Lower lobe of right lung (tissue), 2 donors: ENCODE measurements at regions not wholly inside any gene's neighbourhood (a gene's known extent, or its start where the extent isn't known, plus 50 kb on each side); places are given as distances from the start of the nearest gene placed in this dataset.

ENCODE experiments used
- ATAC-seq, 2 donors: fragments of 200-7000 bp; cut with Tn5 transposase; one replicate each; pipeline ENCODE4 v1.9.1; 2020 to 2022; ENCODE audit warnings: mild to moderate bottlenecking in 2 of 2, moderate library complexity in 2 of 2
- DNase-seq: peaks from one replicate; pipeline ENCODE4 v3.0.0-alpha.2; 2020
- H3K27ac ChIP-seq: fragments of 200-600 bp; one replicate; pipeline ENCODE4 v1.8.0; 2022
- H3K27me3 ChIP-seq: fragments of 200-600 bp; one replicate; pipeline ENCODE4 v1.8.0; 2022; ENCODE audit warnings: low read depth
- H3K36me3 ChIP-seq: fragments of 200-600 bp; one replicate; pipeline ENCODE4 v1.8.0; 2022; ENCODE audit warnings: mild to moderate bottlenecking
- H3K4me1 ChIP-seq: fragments of 200-600 bp; one replicate; pipeline ENCODE4 v1.8.0; 2022
- H3K4me3 ChIP-seq: fragments of 200-600 bp; one replicate; pipeline ENCODE4 v1.8.0; 2022; ENCODE audit warnings: mild to moderate bottlenecking
- H3K9me3 ChIP-seq: fragments of 200-600 bp; one replicate; pipeline ENCODE4 v1.8.0; 2022
- CTCF ChIP-seq: fragments of 200-600 bp; IDR thresholded peaks from one replicate; pipeline ENCODE4 v1.8.0; 2022; ENCODE audit warnings: antibody characterized with exemption, mild to moderate bottlenecking
- intact Hi-C: fragments of 100-400 bp; cut with DNase I; formaldehyde crosslinking; loops from one replicate; pipeline ENCODE4 v1.11.0; 2022
- donor health status: DM: no; HTN: yes; CAD: no; lungs with severe emphysema.

- Histone ChIP-seq H3K27ac (no peak overlapping the region), H3K4me1 (peaks cover 27% of the 10 kb centered on the region), H3K27me3 (peaks cover 19% of the 10 kb centered on the region), H3K9me3 (no peaks in the 10 kb centered on the region), H3K36me3 (no peaks in the 10 kb centered on the region), H3K4me3 (no peak overlapping the region)
- no peak for DNase-seq
- no peak for ATAC-seq
- no peak for TF ChIP-seq CTCF
- intact Hi-C loops = no loop called here
Observed at GRCh38 chr6:41429506-41430504, 94.4 kb downstream of the NCR2 start.

GRCh38 chr6:41430875-41431274 is 95.5 kb downstream of the NCR2 start:
- Histone ChIP-seq H3K4me3 (no peak overlapping the region), H3K9me3 (no peaks in the 10 kb centered on the region), H3K27ac (no peak overlapping the region), H3K36me3 (no peaks in the 10 kb centered on the region), H3K27me3 (peaks cover 19% of the 10 kb centered on the region), H3K4me1 (peaks cover 27% of the 10 kb centered on the region)
- intact Hi-C loops = no loop called here
- TF ChIP-seq CTCF = no peak
- ATAC-seq = no peak
- DNase-seq = peak; percentile 6

- intact Hi-C loops = no loop called here
- no peak for ATAC-seq
- no peak overlapping the region for H3K4me3 ChIP-seq
- H3K27ac ChIP-seq = no peak overlapping the region
- H3K9me3 ChIP-seq = no peaks in the 10 kb centered on the region
- H3K4me1 ChIP-seq = peaks cover 20% of the 10 kb centered on the region
- no peaks in the 10 kb centered on the region for H3K36me3 ChIP-seq
- no peak for TF ChIP-seq CTCF
- DNase-seq = peak; percentile 11
- peaks cover 18% of the 10 kb centered on the region for H3K27me3 ChIP-seq
Observed at GRCh38 chr6:41432280-41432679, 96.9 kb downstream of the NCR2 start.

- Histone ChIP-seq H3K4me1 (no peaks in the 10 kb centered on the region), H3K4me3 (no peak overlapping the region), H3K36me3 (no peaks in the 10 kb centered on the region), H3K9me3 (no peaks in the 10 kb centered on the region), H3K27ac (no peak overlapping the region), H3K27me3 (no peaks in the 10 kb centered on the region)
- intact Hi-C loops = no loop called here
- no peak for TF ChIP-seq CTCF
- no peak for DNase-seq
- no peak for ATAC-seq
Observed at GRCh38 chr6:41434803-41435481, 99.5 kb downstream of the NCR2 start.

GRCh38 chr6:41437604-41438003 is 102.2 kb downstream of the NCR2 start:
- Histone ChIP-seq H3K36me3 (no peaks in the 10 kb centered on the region), H3K27me3 (peaks cover 13% of the 10 kb centered on the region), H3K9me3 (no peaks in the 10 kb centered on the region), H3K27ac (no peak overlapping the region), H3K4me3 (no peak overlapping the region), H3K4me1 (peaks cover under 1% of the 10 kb centered on the region)
- TF ChIP-seq CTCF = no peak
- intact Hi-C loops = no loop called here
- ATAC-seq (no peak), DNase-seq (peak; percentile 20)
